ENCODE measurements at regions not wholly inside any gene's neighbourhood (a gene's known extent, or its start where the extent isn't known, plus 50 kb on each side); places are given as distances from the start of the nearest gene placed in this dataset.

DNA sequence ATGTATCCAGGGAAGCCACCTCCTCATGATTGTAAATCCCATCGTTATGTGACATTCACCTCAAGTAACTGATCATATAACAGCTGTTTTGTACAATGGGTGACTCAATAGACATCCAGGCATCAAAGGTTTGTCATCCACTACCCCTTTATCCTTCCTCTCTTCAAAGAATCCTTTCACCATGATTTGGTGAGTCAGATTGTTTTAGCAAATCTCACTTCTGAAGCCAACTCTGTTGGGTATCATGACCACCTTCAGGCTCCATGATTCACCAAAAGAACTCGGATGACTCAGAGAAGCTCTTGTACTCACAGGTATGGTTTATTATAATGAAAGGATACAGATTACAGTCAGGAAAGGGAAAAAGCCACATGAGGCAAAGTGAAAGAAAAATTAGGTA, 132.1 kb downstream of the PWWP3B start:
- TF ChIP-seq POLR2A (IDR thresholded peaks at IDR 0.05; ENCODE audit: low read length) (no peak), GATA1 (IDR thresholded peaks at IDR 0.05; ENCODE audit: low read depth, low read length) (no peak)

Data from erythroblast (primary cell).